ENCODE measurements at regions not wholly inside any gene's neighbourhood (a gene's known extent, or its start where the extent isn't known, plus 50 kb on each side); places are given as distances from the start of the nearest gene placed in this dataset.

GRCh38 chr5:167205881-167206280 is 1085.6 kb upstream of the WWC1 start:
- Histone ChIP-seq H3K9ac (ENCODE audit: low read length) (no peak overlapping the region), H3K4me1 (ENCODE audit: control insufficient read depth in 2 of 2, insufficient read depth in 2 of 2, low read length in 2 of 2) (no peaks in the 10 kb centered on the region), H3K9me3 (ENCODE audit: control extremely low read depth in 1 of 3, control insufficient read depth in 2 of 3, insufficient read depth in 1 of 3, low read length in 2 of 3) (no peaks in the 10 kb centered on the region), H4K20me1 (ENCODE audit: control insufficient read depth, insufficient read depth, low read length, poor library complexity, severe bottlenecking) (no peaks in the 10 kb centered on the region), H3K79me2 (ENCODE audit: control insufficient read depth, insufficient read depth, low read length) (no peaks in the 10 kb centered on the region), H3K27me3 (replicated peaks in 1 of 4; ENCODE audit: control extremely low read depth in 1 of 4, control insufficient read depth in 3 of 4, insufficient read depth in 4 of 4, low read length in 3 of 4) (no peaks in the 10 kb centered on the region), H2AFZ (ENCODE audit: insufficient read depth, low read depth, low read length, poor library complexity, severe bottlenecking) (no peak overlapping the region), H3K4me2 (replicated peaks; ENCODE audit: low read depth, low read length, poor library complexity, severe bottlenecking) (no peak overlapping the region), H3K4me3 (ENCODE audit: control extremely low read depth in 1 of 5, extremely low read depth in 1 of 5, insufficient read depth in 1 of 5, low read depth in 2 of 5, low read length in 4 of 5) (no peak overlapping the region), H3K27ac (ENCODE audit: low read length in 2 of 2) (no peak overlapping the region), H3K36me3 (replicated peaks in 1 of 2; ENCODE audit: control extremely low read depth in 1 of 2, control insufficient read depth in 1 of 2, extremely low read depth in 1 of 2, insufficient read depth in 2 of 2, low read length in 1 of 2) (no peaks in the 10 kb centered on the region)
- TF ChIP-seq CTCF (IDR thresholded peaks at IDR 0.05): no peak
- TF ChIP-seq EZH2 (IDR thresholded peaks at IDR 0.05; ENCODE audit: borderline replicate concordance, insufficient read depth, low read depth, low read length, poor library complexity, severe bottlenecking): no peak
- Mint-ChIP-seq H3K4me3 (no peak overlapping the region), H3K27ac (no peak overlapping the region), H3K4me1 (no peaks in the 10 kb centered on the region), H3K9me3 (ENCODE audit: insufficient read depth) (no peaks in the 10 kb centered on the region), H3K27me3 (no peaks in the 10 kb centered on the region)
- DNase-seq: no peak
- ChIA-PET POLR2A (no interaction called here), CTCF (no interaction called here)
- WGBS (ENCODE audit: insufficient coverage): 88% methylated on average over 6 of the region's 6 CpGs
- ATAC-seq (ENCODE audit: low read depth): no peak
- intact Hi-C loops (cut with micrococcal nuclease): no loop called here

GRCh38 chr5:167207081-167207480 is 1084.4 kb upstream of the WWC1 start:
- ATAC-seq (ENCODE audit: low read depth): no peak
- intact Hi-C loops (cut with micrococcal nuclease): no loop called here
- H3K9me3 Mint-ChIP-seq (ENCODE audit: insufficient read depth): no peaks in the 10 kb centered on the region

More at GRCh38 chr5:167207081-167207480, 1084.4 kb upstream of the WWC1 start:
- no peak overlapping the region for H3K27ac Mint-ChIP-seq
- no peak for DNase-seq
- no peak overlapping the region for H3K27ac ChIP-seq (ENCODE audit: low read length in 2 of 2)
- TF ChIP-seq EZH2 (IDR thresholded peaks at IDR 0.05; ENCODE audit: borderline replicate concordance, insufficient read depth, low read depth, low read length, poor library complexity, severe bottlenecking) (no peak), CTCF (IDR thresholded peaks at IDR 0.05) (no peak)
- no peaks in the 10 kb centered on the region for H3K9me3 ChIP-seq (ENCODE audit: control extremely low read depth in 1 of 3, control insufficient read depth in 2 of 3, insufficient read depth in 1 of 3, low read length in 2 of 3)
- no peaks in the 10 kb centered on the region for H3K36me3 ChIP-seq (replicated peaks in 1 of 2; ENCODE audit: control extremely low read depth in 1 of 2, control insufficient read depth in 1 of 2, extremely low read depth in 1 of 2, insufficient read depth in 2 of 2, low read length in 1 of 2)
- no peaks in the 10 kb centered on the region for H3K4me1 Mint-ChIP-seq
- 71% methylated on average over 1 of the region's 7 CpGs for WGBS (ENCODE audit: insufficient coverage)
- no peaks in the 10 kb centered on the region for H3K4me1 ChIP-seq (ENCODE audit: control insufficient read depth in 2 of 2, insufficient read depth in 2 of 2, low read length in 2 of 2)
- no peaks in the 10 kb centered on the region for H4K20me1 ChIP-seq (ENCODE audit: control insufficient read depth, insufficient read depth, low read length, poor library complexity, severe bottlenecking)
- H3K4me3 Mint-ChIP-seq: no peak overlapping the region
- no peaks in the 10 kb centered on the region for H3K27me3 Mint-ChIP-seq
- no peak overlapping the region for H2AFZ ChIP-seq (ENCODE audit: insufficient read depth, low read depth, low read length, poor library complexity, severe bottlenecking)
- no peak overlapping the region for H3K4me2 ChIP-seq (replicated peaks; ENCODE audit: low read depth, low read length, poor library complexity, severe bottlenecking)
- no peak overlapping the region for H3K4me3 ChIP-seq (ENCODE audit: control extremely low read depth in 1 of 5, extremely low read depth in 1 of 5, insufficient read depth in 1 of 5, low read depth in 2 of 5, low read length in 4 of 5)
- ChIA-PET POLR2A (no interaction called here), CTCF (no interaction called here)
- H3K27me3 ChIP-seq (replicated peaks in 1 of 4; ENCODE audit: control extremely low read depth in 1 of 4, control insufficient read depth in 3 of 4, insufficient read depth in 4 of 4, low read length in 3 of 4): no peaks in the 10 kb centered on the region
- no peaks in the 10 kb centered on the region for H3K79me2 ChIP-seq (ENCODE audit: control insufficient read depth, insufficient read depth, low read length)
- no peak overlapping the region for H3K9ac ChIP-seq (ENCODE audit: low read length)
